Esophagus (tissue), 2 donors: ENCODE measurements at regions not wholly inside any gene's neighbourhood (a gene's known extent, or its start where the extent isn't known, plus 50 kb on each side); places are given as distances from the start of the nearest gene placed in this dataset.

Experiments
- H3K27ac ChIP-seq, 2 donors: one replicate each; pipeline ENCODE4 v1.5.1; 2013; ENCODE audit warnings: low read depth in 2 of 2, mild to moderate bottlenecking in 2 of 2, inconsistent platforms in 1 of 2, low read length in 1 of 2, moderate library complexity in 1 of 2
- H3K27me3 ChIP-seq, 2 donors: one replicate each; pipeline ENCODE4 v1.6.1; 2013; ENCODE audit warnings: low read length in 2 of 2, control low read depth in 1 of 2, mild to moderate bottlenecking in 1 of 2; ENCODE audit not compliant: insufficient read depth in 2 of 2, control insufficient read depth in 1 of 2
- H3K36me3 ChIP-seq, 2 donors: one replicate each; pipeline ENCODE4 v1.6.1; 2013; ENCODE audit warnings: low read length in 1 of 2; ENCODE audit not compliant: control insufficient read depth in 2 of 2, insufficient read depth in 2 of 2
- H3K4me1 ChIP-seq, 2 donors: one replicate each; pipeline ENCODE4 v1.6.1; 2013; ENCODE audit warnings: low read length in 1 of 2; ENCODE audit not compliant: control insufficient read depth in 2 of 2, insufficient read depth in 2 of 2
- H3K4me3 ChIP-seq, 2 donors: one replicate each; pipeline ENCODE4 v1.5.1; 2013; ENCODE audit warnings: low read length in 2 of 2, mild to moderate bottlenecking in 2 of 2, low read depth in 1 of 2, moderate library complexity in 1 of 2
- H3K9me3 ChIP-seq, 2 donors: one replicate each; pipeline ENCODE4 v1.6.1; 2013; ENCODE audit warnings: mild to moderate bottlenecking in 2 of 2, low read depth in 1 of 2, low read length in 1 of 2, moderate library complexity in 1 of 2; ENCODE audit not compliant: control insufficient read depth in 2 of 2, insufficient read depth in 1 of 2
- WGBS, 2 donors: extraction: QIAGEN DNeasy Blood & Tissue Kit; methylation state at CpG; one replicate each; pipeline ENCODE4 v1.1.7; 2013; 5-methylcytosine and 5-hydroxymethylcytosine counted together
- donor health status: healthy with polysubstance abuse.
- donor health status: Bipolar disorder and iron deficiency.

- Histone ChIP-seq H3K4me3 (no peak overlapping the region), H3K4me1 (no peaks in the 10 kb centered on the region), H3K27ac (no peak overlapping the region), H3K27me3 (no peaks in the 10 kb centered on the region), H3K36me3 (no peaks in the 10 kb centered on the region), H3K9me3 (no peaks in the 10 kb centered on the region)
- WGBS, 2 donors, result 52 to 64% methylated on average over 1 of the region's 1 CpG
Observed at GRCh38 chr4:14272206-14272605, 644.7 kb upstream of the BOD1L1 start.

GRCh38 chr4:14277505-14277904 is 650.0 kb upstream of the BOD1L1 start:
- WGBS, 2 donors, result 70 to 73% methylated on average over 4 of the region's 4 CpGs
- Histone ChIP-seq H3K4me3 (no peak overlapping the region), H3K36me3 (no peaks in the 10 kb centered on the region), H3K27me3 (no peaks in the 10 kb centered on the region), H3K27ac (no peak overlapping the region), H3K4me1 (no peaks in the 10 kb centered on the region), H3K9me3 (no peaks in the 10 kb centered on the region)

GRCh38 chr4:14280567-14280966 is 653.0 kb upstream of the BOD1L1 start:
- Histone ChIP-seq H3K36me3 (no peaks in the 10 kb centered on the region), H3K4me1 (no peaks in the 10 kb centered on the region), H3K27me3 (no peaks in the 10 kb centered on the region), H3K27ac (no peak overlapping the region), H3K9me3 (no peaks in the 10 kb centered on the region), H3K4me3 (no peak overlapping the region)
- 73 to 83% methylated on average over 1 of the region's 1 CpG for WGBS, 2 donors

- H3K9me3 ChIP-seq, result no peaks in the 10 kb centered on the region
- no peak overlapping the region for H3K4me3 ChIP-seq
- no peaks in the 10 kb centered on the region for H3K36me3 ChIP-seq
- H3K27me3 ChIP-seq, result no peaks in the 10 kb centered on the region
- H3K27ac ChIP-seq, result no peak overlapping the region
- H3K4me1 ChIP-seq, result no peaks in the 10 kb centered on the region
Observed at GRCh38 chr4:14284578-14284977, 657.1 kb upstream of the BOD1L1 start.

GRCh38 chr4:14289708-14290107 is 662.2 kb upstream of the BOD1L1 start:
- Histone ChIP-seq H3K36me3 (no peaks in the 10 kb centered on the region), H3K4me1 (no peaks in the 10 kb centered on the region)
- 70 to 92% methylated on average over 1 of the region's 1 CpG for WGBS, 2 donors

GRCh38 chr4:14293582-14293981 is 666.1 kb upstream of the BOD1L1 start:
- H3K36me3 ChIP-seq, result no peaks in the 10 kb centered on the region
- H3K4me3 ChIP-seq, result no peak overlapping the region
- H3K9me3 ChIP-seq, result no peaks in the 10 kb centered on the region
- no peak overlapping the region for H3K27ac ChIP-seq
- WGBS, 2 donors, result 71 to 87% methylated on average over 3 of the region's 3 CpGs
- no peaks in the 10 kb centered on the region for H3K4me1 ChIP-seq
- H3K27me3 ChIP-seq, result no peaks in the 10 kb centered on the region

More at GRCh38 chr4:14289708-14290107, 662.2 kb upstream of the BOD1L1 start:
- no peaks in the 10 kb centered on the region for H3K27me3 ChIP-seq
- H3K27ac ChIP-seq, result no peak overlapping the region
- no peak overlapping the region for H3K4me3 ChIP-seq
- no peaks in the 10 kb centered on the region for H3K9me3 ChIP-seq

- Histone ChIP-seq H3K9me3 (no peaks in the 10 kb centered on the region), H3K4me1 (no peaks in the 10 kb centered on the region)
- 44 to 46% methylated on average over 2 of the region's 2 CpGs for WGBS, 2 donors
Observed at GRCh38 chr4:14294611-14295010, 667.1 kb upstream of the BOD1L1 start.

GRCh38 chr4:14299166-14299565 is 671.6 kb upstream of the BOD1L1 start:
- Histone ChIP-seq H3K4me3 (no peak overlapping the region), H3K36me3 (no peaks in the 10 kb centered on the region), H3K4me1 (no peaks in the 10 kb centered on the region), H3K27ac (no peak overlapping the region), H3K9me3 (no peaks in the 10 kb centered on the region), H3K27me3 (no peaks in the 10 kb centered on the region)
- WGBS, 2 donors, result 75 to 80% methylated on average over 2 of the region's 2 CpGs

More at GRCh38 chr4:14294611-14295010, 667.1 kb upstream of the BOD1L1 start:
- H3K27ac ChIP-seq, result no peak overlapping the region
- no peaks in the 10 kb centered on the region for H3K36me3 ChIP-seq
- no peak overlapping the region for H3K4me3 ChIP-seq
- no peaks in the 10 kb centered on the region for H3K27me3 ChIP-seq

GRCh38 chr4:14302021-14302420 is 674.5 kb upstream of the BOD1L1 start:
- Histone ChIP-seq H3K4me1 (no peaks in the 10 kb centered on the region), H3K4me3 (no peak overlapping the region), H3K27ac (no peak overlapping the region), H3K27me3 (no peaks in the 10 kb centered on the region), H3K36me3 (no peaks in the 10 kb centered on the region), H3K9me3 (no peaks in the 10 kb centered on the region)

GRCh38 chr4:14303856-14304255 is 676.3 kb upstream of the BOD1L1 start:
- Histone ChIP-seq H3K27me3 (no peaks in the 10 kb centered on the region), H3K4me1 (no peaks in the 10 kb centered on the region), H3K9me3 (no peaks in the 10 kb centered on the region), H3K36me3 (no peaks in the 10 kb centered on the region), H3K4me3 (no peak overlapping the region), H3K27ac (no peak overlapping the region)
- 85 to 92% methylated on average over 3 of the region's 3 CpGs for WGBS, 2 donors
